ENCODE measurements at regions not wholly inside any gene's neighbourhood (a gene's known extent, or its start where the extent isn't known, plus 50 kb on each side); places are given as distances from the start of the nearest gene placed in this dataset.

- Histone ChIP-seq H3K36me3 (replicated peaks in 1 of 2; ENCODE audit: insufficient read depth in 1 of 2, low read depth in 2 of 2) (no peaks in the 10 kb centered on the region), H3K9me3 (no peaks in the 10 kb centered on the region), H3K4me3 (no peak overlapping the region), H3K27me3 (no peaks in the 10 kb centered on the region), H3K4me1 (peaks cover 4% of the 10 kb centered on the region), H3K27ac (no peak overlapping the region)
- DNase-seq (no peak), ATAC-seq (no peak)
- TF ChIP-seq POLR2A (IDR thresholded peaks at IDR 0.05) (no peak), CTCF (IDR thresholded peaks at IDR 0.05) (no peak)
- WGBS, 2 donors, result 62 to 65% methylated on average over 9 of the region's 9 CpGs
- intact Hi-C loops (cut with DNase I), result loop anchor here (5.0 kb wide), 1 partner anchor 181 kb away; no protein-coding TSS in a partner anchor
These were observed 82.6 kb upstream of the SPTLC3 start for GRCh38 chr20:12925863-12926793.

- H3K4me3 ChIP-seq, result no peak overlapping the region
- DNase-seq (no peak), ATAC-seq (no peak)
- H3K27ac ChIP-seq, result no peak overlapping the region
- TF ChIP-seq CTCF (IDR thresholded peaks at IDR 0.05), result no peak
- TF ChIP-seq POLR2A (IDR thresholded peaks at IDR 0.05), result no peak
- no peaks in the 10 kb centered on the region for H3K36me3 ChIP-seq (replicated peaks in 1 of 2; ENCODE audit: insufficient read depth in 1 of 2, low read depth in 2 of 2)
- H3K9me3 ChIP-seq, result no peaks in the 10 kb centered on the region
- H3K4me1 ChIP-seq, result peaks cover 4% of the 10 kb centered on the region
- intact Hi-C loops (cut with DNase I), result loop anchor here (5.0 kb wide), 1 partner anchor 180 kb away; no protein-coding TSS in a partner anchor
- WGBS, 2 donors, result 66 to 82% methylated on average over 5 of the region's 5 CpGs
- H3K27me3 ChIP-seq, result no peaks in the 10 kb centered on the region
These were observed 81.3 kb upstream of the SPTLC3 start for GRCh38 chr20:12927489-12927888.

- Histone ChIP-seq H3K27me3 (no peaks in the 10 kb centered on the region), H3K27ac (no peak overlapping the region), H3K36me3 (replicated peaks in 1 of 2; ENCODE audit: insufficient read depth in 1 of 2, low read depth in 2 of 2) (no peaks in the 10 kb centered on the region), H3K4me3 (no peak overlapping the region), H3K9me3 (no peaks in the 10 kb centered on the region), H3K4me1 (peaks cover 4% of the 10 kb centered on the region)
- no peak for TF ChIP-seq POLR2A (IDR thresholded peaks at IDR 0.05)
- no peak for TF ChIP-seq CTCF (IDR thresholded peaks at IDR 0.05)
- WGBS, 2 donors, result 76 to 78% methylated on average over 1 of the region's 1 CpG
- no peak for DNase-seq
- no peak for ATAC-seq
- intact Hi-C loops (cut with DNase I), result loop anchor here (5.0 kb wide), 1 partner anchor 179 kb away; no protein-coding TSS in a partner anchor
These were observed 80.4 kb upstream of the SPTLC3 start for GRCh38 chr20:12928358-12928754.

GRCh38 chr20:12928755-12929401, 79.9 kb upstream of the SPTLC3 start:
- intact Hi-C loops (cut with DNase I), result loop anchor here (5.0 kb wide), 1 partner anchor 178 kb away; no protein-coding TSS in a partner anchor
- Histone ChIP-seq H3K9me3 (no peaks in the 10 kb centered on the region), H3K27me3 (no peaks in the 10 kb centered on the region), H3K4me1 (peaks cover 4% of the 10 kb centered on the region), H3K27ac (no peak overlapping the region), H3K4me3 (no peak overlapping the region), H3K36me3 (replicated peaks in 1 of 2; ENCODE audit: insufficient read depth in 1 of 2, low read depth in 2 of 2) (no peaks in the 10 kb centered on the region)
- DNase-seq (no peak), ATAC-seq (peak; percentile 38)
- WGBS, 2 donors, result 45 to 46% methylated on average over 4 of the region's 4 CpGs
- no peak for TF ChIP-seq CTCF (IDR thresholded peaks at IDR 0.05)
- TF ChIP-seq POLR2A (IDR thresholded peaks at IDR 0.05), result no peak

Data from body of pancreas (tissue), 4 donors.